HG02623 (cell line): ENCODE measurements at regions not wholly inside any gene's neighbourhood (a gene's known extent, or its start where the extent isn't known, plus 50 kb on each side); places are given as distances from the start of the nearest gene placed in this dataset.
A peak's percentile ranks its signal among the peaks of the same experiment; 100 is the strongest.
"Not testable (repeated sequence)": the region's sequence is repeated elsewhere in the genome, so short reads cannot be mapped to it uniquely, and the experiment has no call there.

ENCODE experiments used
- ATAC-seq: cut with Tn5 transposase; IDR thresholded peaks from one replicate; pipeline ENCODE4 v1.9.1; 2021; ENCODE audit warnings: moderate library complexity; ENCODE audit not compliant: unreplicated experiment

GRCh38 chr3:145843561-145843960 is 317.4 kb downstream of the PLOD2 start:
- no peak for ATAC-seq

- no peak for ATAC-seq
Observed at GRCh38 chr3:145849115-145849514, 311.9 kb downstream of the PLOD2 start.

GRCh38 chr3:145854499-145854898 is 306.5 kb downstream of the PLOD2 start:
- no peak for ATAC-seq

GRCh38 chr3:145857956-145858355 is 303.0 kb downstream of the PLOD2 start:
- ATAC-seq: no peak

GRCh38 chr3:145864336-145864735 is 296.6 kb downstream of the PLOD2 start:
- ATAC-seq: no peak

- ATAC-seq: no peak
Observed at GRCh38 chr3:145865399-145866018, 295.5 kb downstream of the PLOD2 start.

GRCh38 chr3:145869958-145870357 is 291.0 kb downstream of the PLOD2 start:
- peak; percentile 70 for ATAC-seq

GRCh38 chr3:145882436-145882835 is 278.5 kb downstream of the PLOD2 start:
- ATAC-seq: no peak

GRCh38 chr3:145889730-145890129 is 271.3 kb downstream of the PLOD2 start:
- no peak for ATAC-seq

- no peak for ATAC-seq
Observed at GRCh38 chr3:145892869-145893268, 268.1 kb downstream of the PLOD2 start.

GRCh38 chr3:145893331-145893730 is 267.7 kb downstream of the PLOD2 start:
- ATAC-seq: no peak

GRCh38 chr3:145898487-145898886 is 262.5 kb downstream of the PLOD2 start:
- no peak for ATAC-seq

GRCh38 chr3:145899241-145899640 is 261.7 kb downstream of the PLOD2 start:
- ATAC-seq: no peak

- peak; percentile 70 for ATAC-seq
Observed at GRCh38 chr3:145900056-145900829, 260.7 kb downstream of the PLOD2 start.

GRCh38 chr3:145902166-145902565 is 258.8 kb downstream of the PLOD2 start:
- no peak for ATAC-seq

GRCh38 chr3:145903472-145904013 is 257.4 kb downstream of the PLOD2 start:
- no peak for ATAC-seq

GRCh38 chr3:145904138-145904537 is 256.8 kb downstream of the PLOD2 start:
- no peak for ATAC-seq

- no peak for ATAC-seq
Observed at GRCh38 chr3:145906301-145906700, 254.7 kb downstream of the PLOD2 start.

- no peak for ATAC-seq
Observed at GRCh38 chr3:145906755-145907154, 254.2 kb downstream of the PLOD2 start.

- ATAC-seq: no peak
Observed at GRCh38 chr3:145911016-145911415, 250.0 kb downstream of the PLOD2 start.

- ATAC-seq: no peak
Observed at GRCh38 chr3:145915787-145916186, 245.2 kb downstream of the PLOD2 start.

GRCh38 chr3:145927736-145928135 is 233.2 kb downstream of the PLOD2 start:
- not testable (repeated sequence) for ATAC-seq
